ENCODE measurements at regions not wholly inside any gene's neighbourhood (a gene's known extent, or its start where the extent isn't known, plus 50 kb on each side); places are given as distances from the start of the nearest gene placed in this dataset.

GRCh38 chr7:1298931-1299885 lies 66.5 kb downstream of the UNCX start:
- DNase-seq, result no peak
- H3K27me3 Mint-ChIP-seq (ENCODE audit: insufficient read depth), result peaks cover 38% of the 10 kb centered on the region
- H3K9me3 Mint-ChIP-seq, result no peaks in the 10 kb centered on the region
- no peak for TF ChIP-seq CTCF (IDR thresholded peaks at IDR 0.05)
- no peak overlapping the region for H3K4me3 Mint-ChIP-seq
- H3K4me1 Mint-ChIP-seq (ENCODE audit: low read depth), result no peaks in the 10 kb centered on the region
- no peaks in the 10 kb centered on the region for H3K36me3 Mint-ChIP-seq (ENCODE audit: low read depth)
- H3K27ac Mint-ChIP-seq, result no peak overlapping the region

GRCh38 chr7:1300206-1300605 lies 67.5 kb downstream of the UNCX start:
- Mint-ChIP-seq H3K36me3 (ENCODE audit: low read depth) (no peaks in the 10 kb centered on the region), H3K4me1 (ENCODE audit: low read depth) (no peaks in the 10 kb centered on the region), H3K9me3 (no peaks in the 10 kb centered on the region), H3K27ac (no peak overlapping the region), H3K4me3 (no peak overlapping the region), H3K27me3 (ENCODE audit: insufficient read depth) (peaks cover 38% of the 10 kb centered on the region)
- no peak for DNase-seq
- no peak for TF ChIP-seq CTCF (IDR thresholded peaks at IDR 0.05)

- Mint-ChIP-seq H3K27me3 (ENCODE audit: insufficient read depth) (peaks cover 40% of the 10 kb centered on the region), H3K4me1 (ENCODE audit: low read depth) (no peaks in the 10 kb centered on the region), H3K36me3 (ENCODE audit: low read depth) (no peaks in the 10 kb centered on the region), H3K9me3 (no peaks in the 10 kb centered on the region), H3K27ac (no peak overlapping the region), H3K4me3 (no peak overlapping the region)
- no peak for TF ChIP-seq CTCF (IDR thresholded peaks at IDR 0.05)
- no peak for DNase-seq
These were observed 68.0 kb downstream of the UNCX start for GRCh38 chr7:1300636-1301035.

- Mint-ChIP-seq H3K4me3 (no peak overlapping the region), H3K4me1 (ENCODE audit: low read depth) (no peaks in the 10 kb centered on the region), H3K9me3 (no peaks in the 10 kb centered on the region), H3K36me3 (ENCODE audit: low read depth) (no peaks in the 10 kb centered on the region), H3K27ac (no peak overlapping the region), H3K27me3 (ENCODE audit: insufficient read depth) (peaks cover 42% of the 10 kb centered on the region)
- TF ChIP-seq CTCF (IDR thresholded peaks at IDR 0.05), result no peak
- no peak for DNase-seq
These were observed 68.6 kb downstream of the UNCX start for GRCh38 chr7:1301054-1301881.

- TF ChIP-seq CTCF (IDR thresholded peaks at IDR 0.05), result no peak
- DNase-seq, result no peak
- Mint-ChIP-seq H3K27ac (no peak overlapping the region), H3K27me3 (ENCODE audit: insufficient read depth) (peaks cover 39% of the 10 kb centered on the region), H3K36me3 (ENCODE audit: low read depth) (no peaks in the 10 kb centered on the region), H3K4me3 (no peak overlapping the region), H3K4me1 (ENCODE audit: low read depth) (no peaks in the 10 kb centered on the region), H3K9me3 (no peaks in the 10 kb centered on the region)
These were observed 69.2 kb downstream of the UNCX start for GRCh38 chr7:1301882-1302251.
